ENCODE measurements at regions not wholly inside any gene's neighbourhood (a gene's known extent, or its start where the extent isn't known, plus 50 kb on each side); places are given as distances from the start of the nearest gene placed in this dataset.

DNA sequence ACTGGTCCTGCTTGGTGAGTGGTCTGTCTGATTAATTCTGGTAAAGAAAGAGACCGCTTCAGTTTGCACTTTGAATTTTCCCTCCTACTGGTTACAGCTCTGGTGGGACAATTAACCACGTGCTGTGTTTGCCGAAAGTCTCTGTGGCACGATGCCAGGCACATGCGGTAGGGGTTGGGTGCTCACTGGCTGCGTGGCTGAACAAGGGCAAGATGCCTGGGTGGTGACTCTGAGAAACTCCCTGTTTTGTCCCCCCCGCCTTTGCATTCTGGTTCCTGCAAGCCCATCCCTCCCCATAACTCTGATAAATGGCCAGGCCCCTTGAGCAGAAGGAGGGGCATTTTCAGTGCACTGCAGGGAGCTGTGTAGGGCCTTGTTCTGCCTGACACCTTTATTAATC, 206.1 kb downstream of the TFCP2L1 start:
- Histone ChIP-seq H3K4me2 (ENCODE audit: low read length) (no peak overlapping the region), H4K20me1 (ENCODE audit: low read length) (no peaks in the 10 kb centered on the region), H3K36me3 (ENCODE audit: low read depth, low read length) (no peaks in the 10 kb centered on the region; the same call in 1 of the 2 replicates), H3K9ac (ENCODE audit: low read length) (no peak overlapping the region), H3K4me3 (ENCODE audit: low read length) (no peak overlapping the region), H3K9me3 (ENCODE audit: low read length) (no peaks in the 10 kb centered on the region), H3K9me2 (replicated peaks; ENCODE audit: low read length) (no peaks in the 10 kb centered on the region), H2AFZ (ENCODE audit: low read length) (no peak overlapping the region), H3K27ac (ENCODE audit: low read length) (no peak overlapping the region), H3K4me1 (ENCODE audit: insufficient read depth, low read length) (peaks cover 30% of the 10 kb centered on the region), H3K79me2 (ENCODE audit: low read length) (no peaks in the 10 kb centered on the region), H3K27me3 (ENCODE audit: low read length) (no peaks in the 10 kb centered on the region), H3F3A (ENCODE audit: low read length, unreplicated experiment) (no peaks in the 10 kb centered on the region)
- POLR2A ChIA-PET (ENCODE audit: unreplicated experiment): no interaction called here
- CTCF ChIA-PET: interaction anchor here (0.6 kb wide), 3 partner anchors 128 to 744 kb away, joined by 3 to 6 read pairs (median 4); no protein-coding TSS in a partner anchor
- intact Hi-C loops (cut with micrococcal nuclease): loop anchor here (5.0 kb wide), 2 partner anchors 142 to 737 kb away; no protein-coding TSS in a partner anchor
- ATAC-seq: no peak
- no TSS peak for BruUV-seq (replicated peaks)
- TF ChIP-seq EZH2phosphoT487 (IDR thresholded peaks at IDR 0.05; ENCODE audit: borderline replicate concordance, low read length) (no peak), EZH2 (IDR thresholded peaks at IDR 0.05; ENCODE audit: low read length, unreplicated experiment) (no peak)
- TF ChIP-seq, protein P1, sequence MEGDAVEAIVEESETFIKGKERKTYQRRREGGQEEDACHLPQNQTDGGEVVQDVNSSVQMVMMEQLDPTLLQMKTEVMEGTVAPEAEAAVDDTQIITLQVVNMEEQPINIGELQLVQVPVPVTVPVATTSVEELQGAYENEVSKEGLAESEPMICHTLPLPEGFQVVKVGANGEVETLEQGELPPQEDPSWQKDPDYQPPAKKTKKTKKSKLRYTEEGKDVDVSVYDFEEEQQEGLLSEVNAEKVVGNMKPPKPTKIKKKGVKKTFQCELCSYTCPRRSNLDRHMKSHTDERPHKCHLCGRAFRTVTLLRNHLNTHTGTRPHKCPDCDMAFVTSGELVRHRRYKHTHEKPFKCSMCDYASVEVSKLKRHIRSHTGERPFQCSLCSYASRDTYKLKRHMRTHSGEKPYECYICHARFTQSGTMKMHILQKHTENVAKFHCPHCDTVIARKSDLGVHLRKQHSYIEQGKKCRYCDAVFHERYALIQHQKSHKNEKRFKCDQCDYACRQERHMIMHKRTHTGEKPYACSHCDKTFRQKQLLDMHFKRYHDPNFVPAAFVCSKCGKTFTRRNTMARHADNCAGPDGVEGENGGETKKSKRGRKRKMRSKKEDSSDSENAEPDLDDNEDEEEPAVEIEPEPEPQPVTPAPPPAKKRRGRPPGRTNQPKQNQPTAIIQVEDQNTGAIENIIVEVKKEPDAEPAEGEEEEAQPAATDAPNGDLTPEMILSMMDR (conservative IDR thresholded peaks at IDR 0.05; ENCODE audit: low read depth, low read length): no peak
- DNase-seq: no peak

DNA sequence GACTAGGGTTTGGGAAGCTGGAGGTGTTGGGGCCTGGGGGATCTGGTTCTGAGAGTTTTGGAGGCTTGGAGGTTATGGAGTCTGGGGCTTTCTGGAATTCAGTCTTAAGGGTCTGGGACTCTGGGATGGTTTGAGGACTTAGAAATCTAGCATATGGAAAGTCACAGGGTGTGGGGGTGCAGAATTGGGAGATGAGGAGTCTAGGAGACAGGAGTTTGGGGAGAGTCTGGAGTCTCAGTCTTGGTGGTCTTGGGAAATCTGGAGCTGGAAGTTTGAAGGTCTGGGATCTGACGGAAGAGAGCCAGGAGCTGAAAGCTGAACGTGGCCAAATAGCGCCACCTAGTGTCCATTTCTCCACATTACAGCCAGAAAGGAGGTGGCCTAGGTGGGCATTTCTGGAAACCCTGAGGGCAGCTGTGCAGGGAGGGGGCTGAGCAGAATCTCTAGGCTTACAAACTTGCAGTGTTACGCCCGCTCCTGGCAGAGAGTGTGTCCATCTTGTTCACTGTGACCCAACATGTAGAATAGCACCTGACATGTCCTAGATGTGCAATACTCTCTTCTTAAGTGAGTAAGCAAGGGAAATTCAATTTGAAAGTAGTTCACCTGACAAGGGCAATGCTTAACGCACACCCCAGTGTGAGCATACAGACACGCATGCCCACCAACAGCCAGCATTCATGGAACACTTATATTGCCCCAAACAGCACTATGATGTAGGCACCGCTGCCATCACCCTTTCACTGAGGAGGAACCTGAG, 204.8 kb downstream of the TFCP2L1 start:
- ATAC-seq (0 out of 2 replicates have a peak, but pooled peaks have one; percentile 22), DNase-seq (peak; percentile 82)
- Histone ChIP-seq H3K27me3 (ENCODE audit: low read length) (no peaks in the 10 kb centered on the region), H3K79me2 (ENCODE audit: low read length) (no peaks in the 10 kb centered on the region), H3K4me2 (ENCODE audit: low read length) (no peak overlapping the region), H3K27ac (ENCODE audit: low read length) (no peak overlapping the region), H3F3A (ENCODE audit: low read length, unreplicated experiment) (no peaks in the 10 kb centered on the region), H2AFZ (ENCODE audit: low read length) (no peak overlapping the region), H3K4me1 (ENCODE audit: insufficient read depth, low read length) (peaks cover 24% of the 10 kb centered on the region), H3K9me2 (replicated peaks; ENCODE audit: low read length) (no peaks in the 10 kb centered on the region), H3K9ac (ENCODE audit: low read length) (no peak overlapping the region), H4K20me1 (ENCODE audit: low read length) (no peaks in the 10 kb centered on the region), H3K4me3 (ENCODE audit: low read length) (no peak overlapping the region), H3K9me3 (ENCODE audit: low read length) (no peaks in the 10 kb centered on the region), H3K36me3 (ENCODE audit: low read depth, low read length) (no peaks in the 10 kb centered on the region; the same call in 1 of the 2 replicates)
- intact Hi-C loops (cut with micrococcal nuclease): loop anchor here (1.0 kb wide), 1 partner anchor 385 kb away; no protein-coding TSS in a partner anchor
- no TSS peak for BruUV-seq (replicated peaks)
- TF ChIP-seq, protein P1 (conservative IDR thresholded peaks at IDR 0.05; ENCODE audit: low read depth, low read length): peak; percentile 91
- TF ChIP-seq EZH2 (IDR thresholded peaks at IDR 0.05; ENCODE audit: low read length, unreplicated experiment) (no peak), EZH2phosphoT487 (IDR thresholded peaks at IDR 0.05; ENCODE audit: borderline replicate concordance, low read length) (no peak)
- CTCF ChIA-PET: interaction anchor here (0.6 to 1.2 kb wide), 4 partner anchors 284 to 396 kb away, joined by 3 to 11 read pairs (median 4); no protein-coding TSS in a partner anchor
- POLR2A ChIA-PET (ENCODE audit: unreplicated experiment): no interaction called here

DNA sequence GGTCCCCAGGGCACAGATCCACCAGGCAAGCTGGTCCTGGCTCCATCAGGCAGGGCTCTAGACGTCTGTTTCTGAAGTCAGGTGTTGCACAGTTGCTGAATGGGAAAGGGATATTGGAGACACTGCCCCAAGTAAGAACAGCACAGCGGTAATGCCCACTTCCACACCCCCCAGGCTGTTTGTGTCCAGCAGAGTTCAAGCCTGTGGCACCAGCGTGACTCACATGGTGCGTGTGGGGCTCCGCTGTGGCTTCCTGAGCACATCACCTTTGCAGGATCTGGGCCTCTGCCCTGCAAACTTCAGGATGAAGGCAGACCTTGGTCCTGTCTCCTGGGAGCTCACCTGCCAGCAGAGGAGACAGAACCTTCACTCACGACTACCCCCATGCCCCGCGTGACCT, 203.3 kb downstream of the TFCP2L1 start:
- Histone ChIP-seq H3K27ac (ENCODE audit: low read length) (no peak overlapping the region), H3K4me1 (ENCODE audit: insufficient read depth, low read length) (peaks cover 10% of the 10 kb centered on the region), H3K9me3 (ENCODE audit: low read length) (no peaks in the 10 kb centered on the region), H2AFZ (ENCODE audit: low read length) (no peak overlapping the region), H3K9me2 (replicated peaks; ENCODE audit: low read length) (no peaks in the 10 kb centered on the region), H3F3A (ENCODE audit: low read length, unreplicated experiment) (no peaks in the 10 kb centered on the region), H3K4me2 (ENCODE audit: low read length) (no peak overlapping the region), H4K20me1 (ENCODE audit: low read length) (no peaks in the 10 kb centered on the region), H3K36me3 (ENCODE audit: low read depth, low read length) (no peaks in the 10 kb centered on the region; the same call in 1 of the 2 replicates), H3K4me3 (ENCODE audit: low read length) (no peak overlapping the region), H3K79me2 (ENCODE audit: low read length) (no peaks in the 10 kb centered on the region), H3K27me3 (ENCODE audit: low read length) (no peaks in the 10 kb centered on the region), H3K9ac (ENCODE audit: low read length) (no peak overlapping the region)
- TF ChIP-seq, protein P1 (conservative IDR thresholded peaks at IDR 0.05; ENCODE audit: low read depth, low read length): no peak
- TF ChIP-seq EZH2 (IDR thresholded peaks at IDR 0.05; ENCODE audit: low read length, unreplicated experiment) (no peak), EZH2phosphoT487 (IDR thresholded peaks at IDR 0.05; ENCODE audit: borderline replicate concordance, low read length) (no peak)
- no TSS peak for BruUV-seq (replicated peaks)
- ChIA-PET CTCF (no interaction called here), POLR2A (ENCODE audit: unreplicated experiment) (no interaction called here)
- peak; percentile 16 for ATAC-seq
- intact Hi-C loops (cut with micrococcal nuclease): no loop called here
- no peak for DNase-seq

Measured in PC-3 (cell line).